Parathyroid adenoma (tissue), 2 donors: ENCODE measurements at regions not wholly inside any gene's neighbourhood (a gene's known extent, or its start where the extent isn't known, plus 50 kb on each side); places are given as distances from the start of the nearest gene placed in this dataset.

ENCODE experiments used
- H2AFZ ChIP-seq: fragments of 300-600 bp; sonication (generic); one replicate; pipeline ENCODE4 v1.7.0; 2017; ENCODE audit warnings: antibody characterized with exemption, mild to moderate bottlenecking
- H3K27ac ChIP-seq: fragments of 300-600 bp; sonication (generic); one replicate; pipeline ENCODE4 v1.7.0; 2017
- H3K27me3 ChIP-seq: fragments of 300-600 bp; sonication (generic); one replicate; pipeline ENCODE4 v1.7.0; 2017; ENCODE audit warnings: low read length; ENCODE audit not compliant: control insufficient read depth, insufficient read depth
- H3K36me3 ChIP-seq: fragments of 300-600 bp; sonication (generic); one replicate; pipeline ENCODE4 v1.7.0; 2017; ENCODE audit warnings: low read length; ENCODE audit not compliant: control insufficient read depth, insufficient read depth
- H3K4me1 ChIP-seq: fragments of 300-600 bp; sonication (generic); one replicate; pipeline ENCODE4 v1.7.0; 2017; ENCODE audit warnings: control low read depth
- H3K4me2 ChIP-seq: fragments of 300-600 bp; sonication (generic); one replicate; pipeline ENCODE4 v1.7.0; 2017; ENCODE audit warnings: low read length
- H3K4me3 ChIP-seq: fragments of 300-600 bp; sonication (generic); one replicate; pipeline ENCODE4 v1.7.0; 2017; ENCODE audit warnings: low read depth, low read length
- H3K79me2 ChIP-seq: fragments of 300-600 bp; sonication (generic); one replicate; pipeline ENCODE4 v1.7.0; 2017; ENCODE audit warnings: control low read depth
- H3K9ac ChIP-seq: fragments of 300-600 bp; sonication (generic); one replicate; pipeline ENCODE4 v1.7.0; 2017; ENCODE audit warnings: mild to moderate bottlenecking
- H3K9me3 ChIP-seq: fragments of 300-600 bp; sonication (generic); one replicate; pipeline ENCODE4 v1.7.0; 2017; ENCODE audit warnings: low read length; ENCODE audit not compliant: control insufficient read depth
- CTCF ChIP-seq: fragments of 300-600 bp; sonication (generic); IDR thresholded peaks from one replicate; pipeline ENCODE4 v1.7.0; 2017; ENCODE audit warnings: antibody characterized with exemption, mild to moderate bottlenecking
- donor health status: primary hyperparathyroidism.

DNA sequence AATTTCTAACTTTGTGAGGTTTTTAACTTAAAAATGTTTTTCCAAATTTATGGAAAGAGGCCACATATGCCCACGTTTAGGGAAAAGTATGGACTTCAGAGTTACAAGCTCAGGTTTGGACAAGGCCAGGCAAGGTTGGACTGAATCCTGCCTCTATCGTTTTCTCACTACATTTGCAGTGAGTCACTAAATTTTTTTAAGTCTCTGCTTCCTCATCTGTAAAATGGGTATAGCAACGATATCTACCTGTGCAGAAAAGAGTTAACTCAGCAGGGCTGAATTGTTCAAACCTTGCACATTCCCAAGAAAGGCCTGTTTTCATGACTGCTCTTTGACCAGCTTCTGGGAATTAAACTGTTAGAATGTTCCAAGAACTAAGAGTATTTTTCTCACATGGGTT, 159.1 kb downstream of the LTN1 start:
- Histone ChIP-seq H3K9ac (no peak overlapping the region), H3K9me3 (no peaks in the 10 kb centered on the region), H3K4me1 (no peaks in the 10 kb centered on the region), H3K4me3 (no peak overlapping the region), H3K79me2 (no peaks in the 10 kb centered on the region), H3K27me3 (no peaks in the 10 kb centered on the region), H3K4me2 (no peak overlapping the region), H3K36me3 (no peaks in the 10 kb centered on the region), H3K27ac (no peak overlapping the region), H2AFZ (no peak overlapping the region)
- no peak for TF ChIP-seq CTCF

- Histone ChIP-seq H3K27ac (no peak overlapping the region), H2AFZ (no peak overlapping the region), H3K9ac (no peak overlapping the region), H3K4me3 (no peak overlapping the region), H3K27me3 (no peaks in the 10 kb centered on the region), H3K9me3 (no peaks in the 10 kb centered on the region), H3K4me1 (no peaks in the 10 kb centered on the region), H3K79me2 (no peaks in the 10 kb centered on the region), H3K36me3 (no peaks in the 10 kb centered on the region), H3K4me2 (no peak overlapping the region)
- TF ChIP-seq CTCF = no peak
Measured at GRCh38 chr21:28833182-28833581, 159.5 kb downstream of the LTN1 start.

DNA sequence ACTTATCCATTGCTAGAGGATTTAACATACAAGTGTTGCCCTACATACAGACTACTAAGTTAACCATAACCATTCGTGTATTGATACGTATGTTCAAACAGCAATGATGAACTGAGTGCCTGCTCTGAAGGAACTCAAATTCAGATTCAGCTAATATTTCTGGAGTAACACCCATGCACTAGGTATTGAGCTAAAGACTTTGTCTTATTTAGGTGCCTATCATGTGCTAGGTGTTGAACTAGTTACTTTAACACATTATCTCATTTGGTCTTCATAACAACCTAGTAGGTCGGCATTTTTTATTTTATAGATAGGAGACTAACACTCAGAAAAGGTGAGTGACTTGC, 160.0 kb downstream of the LTN1 start:
- Histone ChIP-seq H3K9me3 (no peaks in the 10 kb centered on the region), H3K4me1 (no peaks in the 10 kb centered on the region), H3K4me3 (no peak overlapping the region), H2AFZ (no peak overlapping the region), H3K27me3 (no peaks in the 10 kb centered on the region), H3K9ac (no peak overlapping the region), H3K4me2 (no peak overlapping the region), H3K36me3 (no peaks in the 10 kb centered on the region), H3K27ac (no peak overlapping the region), H3K79me2 (no peaks in the 10 kb centered on the region)
- TF ChIP-seq CTCF = no peak

DNA sequence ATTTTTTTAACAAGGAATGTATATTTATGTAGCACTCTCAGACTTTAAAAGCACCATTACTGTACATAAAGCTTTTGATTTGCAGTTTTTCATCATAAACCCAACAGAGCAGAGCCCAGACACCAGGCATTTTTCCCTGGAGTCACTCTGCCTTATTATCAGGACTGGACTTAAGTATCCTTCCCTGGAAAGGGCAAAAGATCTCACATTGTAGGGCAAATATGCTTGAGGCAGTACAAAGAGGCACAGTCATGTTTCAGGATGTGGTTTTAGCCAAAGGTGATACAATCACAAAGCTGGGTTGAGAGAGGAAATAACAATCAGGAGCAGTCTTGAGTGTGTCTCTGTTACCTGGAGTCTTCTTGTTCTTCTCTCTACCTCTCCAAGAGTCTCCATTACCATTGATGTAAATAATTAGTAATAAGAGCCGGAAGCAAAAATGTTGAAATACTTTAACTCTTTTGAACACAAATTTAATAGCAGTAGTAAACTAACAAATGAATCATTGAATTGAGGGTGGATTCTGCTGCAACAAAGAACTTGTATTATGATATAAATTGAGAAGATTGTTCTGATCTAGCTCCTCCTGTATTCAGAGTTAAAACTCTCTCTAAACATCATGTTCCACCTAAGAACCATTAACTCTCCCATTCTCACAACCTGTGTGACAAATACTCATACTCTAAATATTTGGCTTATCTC, 160.5 kb downstream of the LTN1 start:
- no peak overlapping the region for H3K4me2 ChIP-seq
- no peak overlapping the region for H3K9ac ChIP-seq
- H3K4me1 ChIP-seq = no peaks in the 10 kb centered on the region

More for the DNA sequence above, 160.5 kb downstream of the LTN1 start:
- Histone ChIP-seq H3K27ac (no peak overlapping the region), H3K9me3 (no peaks in the 10 kb centered on the region), H3K36me3 (no peaks in the 10 kb centered on the region), H2AFZ (no peak overlapping the region), H3K4me3 (no peak overlapping the region), H3K79me2 (no peaks in the 10 kb centered on the region), H3K27me3 (no peaks in the 10 kb centered on the region)
- TF ChIP-seq CTCF = no peak
